Neural progenitor cell (in vitro differentiated cells): ENCODE measurements at regions not wholly inside any gene's neighbourhood (a gene's known extent, or its start where the extent isn't known, plus 50 kb on each side); places are given as distances from the start of the nearest gene placed in this dataset.

ENCODE experiments used
- DNase-seq: peaks from one replicate; pipeline ENCODE4 v3.0.0-alpha.2; 2016; ENCODE audit warnings: low spot score
- H2AFZ ChIP-seq: fragments of 200-600 bp; sonication (generic); replicated peaks from 2 replicates; pipeline ENCODE4 v1.6.1; 2016; ENCODE audit warnings: antibody characterized with exemption
- H3F3A ChIP-seq: fragments of 200-600 bp; sonication (generic); 2 replicates; pipeline ENCODE4 v1.6.1; 2016; ENCODE audit warnings: antibody characterized with exemption, low read depth
- H3K27ac ChIP-seq: fragments of 200-600 bp; sonication (generic); 2 replicates; pipeline ENCODE4 v1.5.1; 2016; ENCODE audit warnings: mild to moderate bottlenecking
- H3K27me3 ChIP-seq: fragments of 200-600 bp; sonication (generic); 2 replicates; pipeline ENCODE4 v1.6.1; 2016; ENCODE audit warnings: mild to moderate bottlenecking, moderate library complexity
- H3K36me3 ChIP-seq: fragments of 200-600 bp; sonication (generic); 2 replicates; pipeline ENCODE4 v1.5.1; 2016
- H3K4me1 ChIP-seq: fragments of 200-600 bp; sonication (generic); 2 replicates; pipeline ENCODE4 v1.6.1; 2016; ENCODE audit warnings: mixed run types
- H3K4me2 ChIP-seq: fragments of 200-600 bp; sonication (generic); 2 replicates; pipeline ENCODE4 v1.6.1; 2016
- H3K4me3 ChIP-seq: fragments of 200-600 bp; sonication (generic); 2 replicates; pipeline ENCODE4 v1.5.1; 2016
- H3K79me2 ChIP-seq: fragments of 200-600 bp; sonication (generic); 2 replicates; pipeline ENCODE4 v1.6.1; 2016; ENCODE audit warnings: low read depth
- H3K9ac ChIP-seq: fragments of 200-600 bp; sonication (generic); 2 replicates; pipeline ENCODE4 v1.6.1; 2016
- H3K9me3 ChIP-seq: fragments of 200-600 bp; sonication (generic); 2 replicates; pipeline ENCODE4 v1.5.1; 2016; ENCODE audit warnings: low read depth
- H4K20me1 ChIP-seq: fragments of 200-600 bp; sonication (generic); 2 replicates; pipeline ENCODE4 v1.6.1; 2016; ENCODE audit warnings: low read depth
- H3K27ac Mint-ChIP-seq: 3 replicates; pipeline ENCODE4 v1.8.0; 2021; ENCODE audit warnings: mixed read lengths
- H3K27me3 Mint-ChIP-seq: 2 replicates; pipeline ENCODE4 v1.8.0; 2022; ENCODE audit warnings: low read depth, mild to moderate bottlenecking, inconsistent platforms, moderate library complexity, mixed read lengths; ENCODE audit not compliant: insufficient read depth
- H3K36me3 Mint-ChIP-seq: 3 replicates; pipeline ENCODE4 v1.8.0; 2021; ENCODE audit warnings: mixed read lengths
- H3K4me1 Mint-ChIP-seq: 3 replicates; pipeline ENCODE4 v1.8.0; 2021; ENCODE audit warnings: mixed read lengths
- H3K4me3 Mint-ChIP-seq: 3 replicates; pipeline ENCODE4 v1.8.0; 2021; ENCODE audit warnings: mild to moderate bottlenecking, moderate library complexity, mixed read lengths
- H3K9me3 Mint-ChIP-seq: 3 replicates; pipeline ENCODE4 v1.8.0; 2020; ENCODE audit warnings: mixed read lengths
- EZH2 ChIP-seq: fragments of 200-600 bp; sonication (generic); IDR thresholded peaks from 2 replicates; pipeline ENCODE4 v1.6.1; 2017; ENCODE audit warnings: antibody characterized with exemption, mild to moderate bottlenecking, moderate library complexity
- EZH2phosphoT487 ChIP-seq: fragments of 200-600 bp; sonication (generic); IDR thresholded peaks from 2 replicates; pipeline ENCODE4 v1.6.1; 2017; ENCODE audit warnings: antibody characterized with exemption
- TF ChIP-seq, protein P1 (sequence below): fragments of 200-600 bp; sonication (generic); IDR thresholded peaks from 2 replicates; pipeline ENCODE4 v1.5.1; 2017; ENCODE audit warnings: antibody characterized with exemption, mild to moderate bottlenecking

GRCh38 chr5:5042806-5043205 lies 97.3 kb upstream of the ADAMTS16 start:
- no peak for DNase-seq
- Histone ChIP-seq H4K20me1 (no peaks in the 10 kb centered on the region), H3F3A (no peaks in the 10 kb centered on the region), H3K4me1 (no peaks in the 10 kb centered on the region), H3K9ac (no peak overlapping the region), H3K4me2 (no peak overlapping the region), H3K79me2 (no peaks in the 10 kb centered on the region), H3K9me3 (no peaks in the 10 kb centered on the region), H3K36me3 (no peaks in the 10 kb centered on the region), H2AFZ (no peak overlapping the region), H3K27me3 (no peaks in the 10 kb centered on the region), H3K4me3 (no peak overlapping the region), H3K27ac (no peak overlapping the region)
- Mint-ChIP-seq H3K36me3 (no peaks in the 10 kb centered on the region), H3K4me3 (no peak overlapping the region), H3K27ac (no peak overlapping the region), H3K4me1 (no peaks in the 10 kb centered on the region), H3K27me3 (no peaks in the 10 kb centered on the region), H3K9me3 (no peaks in the 10 kb centered on the region)
- no peak for TF ChIP-seq EZH2
- TF ChIP-seq, protein P1, sequence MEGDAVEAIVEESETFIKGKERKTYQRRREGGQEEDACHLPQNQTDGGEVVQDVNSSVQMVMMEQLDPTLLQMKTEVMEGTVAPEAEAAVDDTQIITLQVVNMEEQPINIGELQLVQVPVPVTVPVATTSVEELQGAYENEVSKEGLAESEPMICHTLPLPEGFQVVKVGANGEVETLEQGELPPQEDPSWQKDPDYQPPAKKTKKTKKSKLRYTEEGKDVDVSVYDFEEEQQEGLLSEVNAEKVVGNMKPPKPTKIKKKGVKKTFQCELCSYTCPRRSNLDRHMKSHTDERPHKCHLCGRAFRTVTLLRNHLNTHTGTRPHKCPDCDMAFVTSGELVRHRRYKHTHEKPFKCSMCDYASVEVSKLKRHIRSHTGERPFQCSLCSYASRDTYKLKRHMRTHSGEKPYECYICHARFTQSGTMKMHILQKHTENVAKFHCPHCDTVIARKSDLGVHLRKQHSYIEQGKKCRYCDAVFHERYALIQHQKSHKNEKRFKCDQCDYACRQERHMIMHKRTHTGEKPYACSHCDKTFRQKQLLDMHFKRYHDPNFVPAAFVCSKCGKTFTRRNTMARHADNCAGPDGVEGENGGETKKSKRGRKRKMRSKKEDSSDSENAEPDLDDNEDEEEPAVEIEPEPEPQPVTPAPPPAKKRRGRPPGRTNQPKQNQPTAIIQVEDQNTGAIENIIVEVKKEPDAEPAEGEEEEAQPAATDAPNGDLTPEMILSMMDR: no peak
- TF ChIP-seq EZH2phosphoT487: no peak

- Histone ChIP-seq H3K36me3 (no peaks in the 10 kb centered on the region), H3K4me3 (no peak overlapping the region), H3K27me3 (no peaks in the 10 kb centered on the region), H3F3A (no peaks in the 10 kb centered on the region), H3K4me1 (no peaks in the 10 kb centered on the region), H3K9ac (no peak overlapping the region), H2AFZ (no peak overlapping the region), H4K20me1 (no peaks in the 10 kb centered on the region), H3K27ac (no peak overlapping the region), H3K79me2 (no peaks in the 10 kb centered on the region), H3K4me2 (no peak overlapping the region), H3K9me3 (no peaks in the 10 kb centered on the region)
- no peaks in the 10 kb centered on the region for H3K9me3 Mint-ChIP-seq
- no peak overlapping the region for H3K4me3 Mint-ChIP-seq
- no peaks in the 10 kb centered on the region for H3K36me3 Mint-ChIP-seq
- H3K4me1 Mint-ChIP-seq: no peaks in the 10 kb centered on the region
- TF ChIP-seq, protein P1: no peak
- no peak for TF ChIP-seq EZH2
- TF ChIP-seq EZH2phosphoT487: no peak
- no peak for DNase-seq
- no peak overlapping the region for H3K27ac Mint-ChIP-seq
- H3K27me3 Mint-ChIP-seq: no peaks in the 10 kb centered on the region
These were observed 96.8 kb upstream of the ADAMTS16 start for GRCh38 chr5:5043346-5043745.

DNA sequence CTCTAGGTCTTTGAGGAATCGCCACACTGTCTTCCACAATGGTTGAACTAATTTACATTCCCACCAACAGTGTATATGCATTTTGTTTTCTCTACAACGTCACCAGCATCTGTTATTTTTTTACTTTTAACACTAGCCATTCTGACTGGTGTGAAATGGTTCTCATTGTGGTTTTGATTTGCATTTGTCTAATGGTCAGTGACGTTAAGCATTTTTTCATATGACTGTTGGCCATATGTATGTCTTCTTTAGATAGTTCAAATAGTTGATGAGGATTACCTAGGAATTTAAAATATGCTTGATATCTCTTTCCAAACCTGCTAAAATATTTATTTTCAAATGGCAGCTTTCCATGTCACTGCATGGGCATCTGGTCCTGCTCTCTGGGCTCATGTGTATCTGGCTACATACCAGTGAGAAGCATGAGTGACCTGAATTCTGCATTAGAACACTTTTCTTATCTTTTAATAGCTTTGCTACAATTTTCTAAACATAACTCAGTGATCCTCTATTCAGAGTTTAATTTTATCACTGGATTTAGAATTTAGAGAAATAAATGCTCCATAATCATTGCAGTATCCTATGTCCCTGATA lies 95.8 kb upstream of the ADAMTS16 start:
- H3K4me3 Mint-ChIP-seq: no peak overlapping the region
- H3K27me3 Mint-ChIP-seq: no peaks in the 10 kb centered on the region
- Histone ChIP-seq H3K9ac (no peak overlapping the region), H3K36me3 (no peaks in the 10 kb centered on the region), H3K9me3 (no peaks in the 10 kb centered on the region), H3K4me2 (no peak overlapping the region), H3F3A (no peaks in the 10 kb centered on the region), H3K79me2 (no peaks in the 10 kb centered on the region), H2AFZ (no peak overlapping the region), H3K4me1 (no peaks in the 10 kb centered on the region), H3K4me3 (no peak overlapping the region), H3K27me3 (no peaks in the 10 kb centered on the region), H3K27ac (no peak overlapping the region), H4K20me1 (no peaks in the 10 kb centered on the region)
- no peaks in the 10 kb centered on the region for H3K4me1 Mint-ChIP-seq
- no peak for DNase-seq
- no peaks in the 10 kb centered on the region for H3K9me3 Mint-ChIP-seq
- no peak overlapping the region for H3K27ac Mint-ChIP-seq
- TF ChIP-seq, protein P1: no peak
- TF ChIP-seq EZH2: no peak
- no peak for TF ChIP-seq EZH2phosphoT487
- H3K36me3 Mint-ChIP-seq: no peaks in the 10 kb centered on the region
